ENCODE measurements at regions not wholly inside any gene's neighbourhood (a gene's known extent, or its start where the extent isn't known, plus 50 kb on each side); places are given as distances from the start of the nearest gene placed in this dataset.
"Not testable (repeated sequence)": the region's sequence is repeated elsewhere in the genome, so short reads cannot be mapped to it uniquely, and the experiment has no call there.

DNA sequence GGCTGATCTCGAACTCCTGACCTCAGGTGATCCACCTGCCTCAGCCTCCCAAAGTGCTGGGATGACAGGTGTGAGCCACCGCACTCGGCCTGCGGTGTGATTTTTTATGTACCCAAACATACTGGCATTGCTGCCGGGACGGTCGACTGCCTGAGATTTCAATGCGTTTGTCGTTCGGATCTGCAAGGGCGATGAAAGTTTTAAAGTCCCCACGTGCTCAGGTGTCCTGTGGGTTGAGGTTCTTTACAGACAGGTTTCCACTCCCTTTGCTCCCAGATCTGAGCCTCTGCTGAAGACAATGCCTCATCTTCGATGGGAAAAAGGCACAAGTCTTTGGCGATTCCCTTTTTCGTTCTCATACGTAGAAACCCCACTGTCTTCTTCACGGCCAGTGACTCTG, 78.1 kb upstream of the SHOX start:
- H4K20me1 ChIP-seq (ENCODE audit: control insufficient read depth, extremely low read depth, insufficient read depth, low read length), result no peaks in the 10 kb centered on the region
- H3K36me3 ChIP-seq (ENCODE audit: control insufficient read depth, insufficient read depth, low read length), result no peaks in the 10 kb centered on the region
- no peak overlapping the region for H3K4me2 ChIP-seq (ENCODE audit: extremely low read depth, insufficient read depth, low read length)
- H3K4me3 ChIP-seq (replicated peaks in 1 of 4; ENCODE audit: control extremely low read depth in 1 of 4, insufficient read depth in 1 of 4, low read depth in 3 of 4, low read length in 4 of 4), result no peak overlapping the region
- no peak overlapping the region for H2AFZ ChIP-seq (ENCODE audit: low read length)
- DNase-seq (ENCODE audit: low read depth in 2 of 2), result no peak
- H3K79me2 ChIP-seq (ENCODE audit: control insufficient read depth, insufficient read depth, low read length), result no peaks in the 10 kb centered on the region
- TF ChIP-seq EZH2 (IDR thresholded peaks at IDR 0.05; ENCODE audit: low read length, missing control alignments), result no peak
- TF ChIP-seq, protein P1, sequence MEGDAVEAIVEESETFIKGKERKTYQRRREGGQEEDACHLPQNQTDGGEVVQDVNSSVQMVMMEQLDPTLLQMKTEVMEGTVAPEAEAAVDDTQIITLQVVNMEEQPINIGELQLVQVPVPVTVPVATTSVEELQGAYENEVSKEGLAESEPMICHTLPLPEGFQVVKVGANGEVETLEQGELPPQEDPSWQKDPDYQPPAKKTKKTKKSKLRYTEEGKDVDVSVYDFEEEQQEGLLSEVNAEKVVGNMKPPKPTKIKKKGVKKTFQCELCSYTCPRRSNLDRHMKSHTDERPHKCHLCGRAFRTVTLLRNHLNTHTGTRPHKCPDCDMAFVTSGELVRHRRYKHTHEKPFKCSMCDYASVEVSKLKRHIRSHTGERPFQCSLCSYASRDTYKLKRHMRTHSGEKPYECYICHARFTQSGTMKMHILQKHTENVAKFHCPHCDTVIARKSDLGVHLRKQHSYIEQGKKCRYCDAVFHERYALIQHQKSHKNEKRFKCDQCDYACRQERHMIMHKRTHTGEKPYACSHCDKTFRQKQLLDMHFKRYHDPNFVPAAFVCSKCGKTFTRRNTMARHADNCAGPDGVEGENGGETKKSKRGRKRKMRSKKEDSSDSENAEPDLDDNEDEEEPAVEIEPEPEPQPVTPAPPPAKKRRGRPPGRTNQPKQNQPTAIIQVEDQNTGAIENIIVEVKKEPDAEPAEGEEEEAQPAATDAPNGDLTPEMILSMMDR (conservative IDR thresholded peaks at IDR 0.05 in 1 of 2, IDR thresholded peaks at IDR 0.05 in 1 of 2; ENCODE audit: low read depth in 1 of 2, low read length in 2 of 2), result no peak
- H3K27me3 ChIP-seq (ENCODE audit: control insufficient read depth, insufficient read depth, low read length), result no peaks in the 10 kb centered on the region
- no peaks in the 10 kb centered on the region for H3K9me3 ChIP-seq (ENCODE audit: control insufficient read depth, insufficient read depth, low read depth, low read length)
- no peaks in the 10 kb centered on the region for H3K4me1 ChIP-seq (ENCODE audit: control insufficient read depth, extremely low read depth, insufficient read depth, low read length)
- H3K27ac ChIP-seq (ENCODE audit: insufficient read depth, low read length), result no peak overlapping the region
- no peak overlapping the region for H3K9ac ChIP-seq (ENCODE audit: insufficient read depth, low read length)

DNA sequence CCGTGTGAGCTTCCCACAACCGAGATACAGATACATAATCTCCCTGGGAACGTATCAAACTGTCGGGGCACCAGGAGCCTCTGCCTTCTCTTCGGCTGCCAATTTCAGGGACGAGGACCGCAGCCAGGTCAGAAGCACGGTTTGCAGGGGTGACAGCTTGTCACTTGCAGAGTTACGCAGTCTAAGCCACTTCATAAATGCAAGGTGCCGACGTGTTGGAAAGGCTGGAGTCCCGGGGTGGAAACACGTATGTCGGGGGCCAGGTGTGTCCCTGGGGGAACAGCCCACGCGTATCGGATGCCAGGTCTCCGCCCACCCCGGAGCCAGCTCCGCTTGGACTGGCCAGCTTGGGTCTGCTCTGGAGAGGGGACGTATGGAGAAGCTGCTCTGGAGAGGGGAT, 76.3 kb upstream of the SHOX start:
- Histone ChIP-seq H3K9ac (ENCODE audit: insufficient read depth, low read length) (no peak overlapping the region), H3K4me2 (ENCODE audit: extremely low read depth, insufficient read depth, low read length) (no peak overlapping the region), H2AFZ (ENCODE audit: low read length) (no peak overlapping the region), H3K4me1 (ENCODE audit: control insufficient read depth, extremely low read depth, insufficient read depth, low read length) (no peaks in the 10 kb centered on the region), H3K79me2 (ENCODE audit: control insufficient read depth, insufficient read depth, low read length) (no peaks in the 10 kb centered on the region), H3K36me3 (ENCODE audit: control insufficient read depth, insufficient read depth, low read length) (no peaks in the 10 kb centered on the region), H3K9me3 (ENCODE audit: control insufficient read depth, insufficient read depth, low read depth, low read length) (no peaks in the 10 kb centered on the region), H3K4me3 (replicated peaks in 1 of 4; ENCODE audit: control extremely low read depth in 1 of 4, insufficient read depth in 1 of 4, low read depth in 3 of 4, low read length in 4 of 4) (no peak overlapping the region), H3K27me3 (ENCODE audit: control insufficient read depth, insufficient read depth, low read length) (no peaks in the 10 kb centered on the region), H3K27ac (ENCODE audit: insufficient read depth, low read length) (no peak overlapping the region), H4K20me1 (ENCODE audit: control insufficient read depth, extremely low read depth, insufficient read depth, low read length) (no peaks in the 10 kb centered on the region)
- no peak for TF ChIP-seq EZH2 (IDR thresholded peaks at IDR 0.05; ENCODE audit: low read length, missing control alignments)
- TF ChIP-seq, protein P1 (conservative IDR thresholded peaks at IDR 0.05 in 1 of 2, IDR thresholded peaks at IDR 0.05 in 1 of 2; ENCODE audit: low read depth in 1 of 2, low read length in 2 of 2), result no peak
- no peak for DNase-seq (ENCODE audit: low read depth in 2 of 2)

DNA sequence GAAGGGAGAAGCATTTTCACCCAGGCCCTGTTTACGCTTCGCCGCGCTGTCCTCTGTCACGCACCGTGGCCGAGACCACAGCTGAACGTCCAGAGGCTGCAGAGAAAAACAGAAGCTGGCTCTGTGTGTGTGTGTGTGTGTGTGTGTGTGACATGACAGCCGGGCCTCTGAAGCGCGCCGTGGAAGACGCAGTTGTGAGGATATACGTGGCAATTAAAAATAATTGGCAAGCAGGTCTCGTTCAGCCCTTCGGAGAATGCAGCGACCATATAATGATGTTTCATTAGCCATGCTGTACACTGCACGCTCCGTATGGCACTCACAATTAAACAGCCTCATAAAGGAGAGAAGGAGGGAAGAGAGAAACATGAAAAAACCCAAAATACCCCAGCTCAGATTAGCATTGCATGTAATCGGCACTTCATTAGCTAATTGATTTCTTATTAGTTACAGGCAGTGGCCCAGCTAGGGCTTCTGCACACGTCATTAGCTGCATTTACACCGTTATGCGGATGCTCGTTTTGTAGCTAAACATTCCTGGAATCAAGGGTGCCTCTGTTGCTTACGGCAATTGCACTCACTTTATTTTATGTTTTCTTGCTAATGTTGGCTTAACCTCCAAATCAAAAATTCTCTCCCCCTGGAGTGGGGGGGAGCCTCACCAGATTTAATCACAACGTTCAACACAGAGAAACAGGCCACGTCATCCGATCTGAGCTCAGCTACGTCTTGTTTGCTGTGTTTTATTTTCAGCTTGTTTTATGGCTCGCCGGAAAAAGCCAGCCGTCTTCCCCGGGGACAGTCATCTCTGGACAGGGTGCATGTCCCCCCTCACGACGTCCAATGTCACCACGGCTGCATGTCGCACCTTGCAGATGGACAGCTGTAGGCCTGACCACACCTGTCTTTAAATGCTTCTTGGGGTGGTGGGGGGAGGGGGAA, 74.6 kb upstream of the SHOX start:
- H3K27ac ChIP-seq (ENCODE audit: insufficient read depth, low read length), result no peak overlapping the region
- no peaks in the 10 kb centered on the region for H3K79me2 ChIP-seq (ENCODE audit: control insufficient read depth, insufficient read depth, low read length)
- H3K9ac ChIP-seq (ENCODE audit: insufficient read depth, low read length), result no peak overlapping the region
- DNase-seq (ENCODE audit: low read depth in 2 of 2), result no peak
- no peak overlapping the region for H2AFZ ChIP-seq (ENCODE audit: low read length)
- no peaks in the 10 kb centered on the region for H3K4me1 ChIP-seq (ENCODE audit: control insufficient read depth, extremely low read depth, insufficient read depth, low read length)
- H3K4me2 ChIP-seq (ENCODE audit: extremely low read depth, insufficient read depth, low read length), result no peak overlapping the region
- no peaks in the 10 kb centered on the region for H4K20me1 ChIP-seq (ENCODE audit: control insufficient read depth, extremely low read depth, insufficient read depth, low read length)
- H3K9me3 ChIP-seq (ENCODE audit: control insufficient read depth, insufficient read depth, low read depth, low read length), result no peaks in the 10 kb centered on the region
- no peaks in the 10 kb centered on the region for H3K36me3 ChIP-seq (ENCODE audit: control insufficient read depth, insufficient read depth, low read length)
- no peak overlapping the region for H3K4me3 ChIP-seq (replicated peaks in 1 of 4; ENCODE audit: control extremely low read depth in 1 of 4, insufficient read depth in 1 of 4, low read depth in 3 of 4, low read length in 4 of 4)
- H3K27me3 ChIP-seq (ENCODE audit: control insufficient read depth, insufficient read depth, low read length), result no peaks in the 10 kb centered on the region
- TF ChIP-seq, protein P1 (conservative IDR thresholded peaks at IDR 0.05 in 1 of 2, IDR thresholded peaks at IDR 0.05 in 1 of 2; ENCODE audit: low read depth in 1 of 2, low read length in 2 of 2), result no peak
- TF ChIP-seq EZH2 (IDR thresholded peaks at IDR 0.05; ENCODE audit: low read length, missing control alignments), result no peak

DNA sequence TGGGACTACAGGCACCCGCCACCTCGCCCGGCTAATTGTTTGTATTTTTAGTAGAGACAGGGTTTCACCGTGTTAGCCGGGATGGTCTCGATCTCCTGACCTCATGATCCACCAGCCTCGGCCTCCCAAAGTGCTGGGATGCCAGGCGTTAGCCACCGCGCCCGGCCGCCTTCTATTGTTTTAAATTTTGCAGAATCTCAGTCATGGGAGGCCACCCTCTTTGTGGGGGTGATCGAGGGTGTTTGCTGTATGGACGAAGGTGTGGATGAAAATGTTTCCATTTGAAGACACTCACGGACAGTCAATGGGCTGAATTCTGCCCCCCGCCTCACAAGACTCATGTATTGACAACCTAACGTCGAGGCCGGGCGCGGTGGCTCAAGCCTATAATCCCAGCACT, 73.0 kb upstream of the SHOX start:
- not testable (repeated sequence) for H3K27me3 ChIP-seq (ENCODE audit: control insufficient read depth, insufficient read depth, low read length); H3K79me2 ChIP-seq (ENCODE audit: control insufficient read depth, insufficient read depth, low read length); H3K4me2 ChIP-seq (ENCODE audit: extremely low read depth, insufficient read depth, low read length); H3K9me3 ChIP-seq (ENCODE audit: control insufficient read depth, insufficient read depth, low read depth, low read length); H3K4me1 ChIP-seq (ENCODE audit: control insufficient read depth, extremely low read depth, insufficient read depth, low read length); H3K27ac ChIP-seq (ENCODE audit: insufficient read depth, low read length); H3K9ac ChIP-seq (ENCODE audit: insufficient read depth, low read length); DNase-seq (ENCODE audit: low read depth in 2 of 2); H3K36me3 ChIP-seq (ENCODE audit: control insufficient read depth, insufficient read depth, low read length); H2AFZ ChIP-seq (ENCODE audit: low read length); H4K20me1 ChIP-seq (ENCODE audit: control insufficient read depth, extremely low read depth, insufficient read depth, low read length); H3K4me3 ChIP-seq (replicated peaks in 1 of 4; ENCODE audit: control extremely low read depth in 1 of 4, insufficient read depth in 1 of 4, low read depth in 3 of 4, low read length in 4 of 4)

All from fibroblast of lung (primary cell).